ENCODE measurements at regions not wholly inside any gene's neighbourhood (a gene's known extent, or its start where the extent isn't known, plus 50 kb on each side); places are given as distances from the start of the nearest gene placed in this dataset.

- no peak for TF ChIP-seq CTCF (IDR thresholded peaks at IDR 0.05)
- no peak for TF ChIP-seq POLR2A (IDR thresholded peaks at IDR 0.05)
- TF ChIP-seq POLR2AphosphoS5 (IDR thresholded peaks at IDR 0.05): no peak
- H3K27ac ChIP-seq: no peak overlapping the region
Observed at GRCh38 chr20:17810847-17811627, 111.3 kb downstream of the BANF2 start.

GRCh38 chr20:17810062-17810631 is 110.4 kb downstream of the BANF2 start:
- Histone ChIP-seq H3K4me3 (no peak overlapping the region), H3K27ac (peak overlapping the region; percentile 35 to 58), H3K4me1 (peaks cover 0 to 10% of the 10 kb centered on the region in 2 donors), H3K36me3 (no peaks in the 10 kb centered on the region), H3K27me3 (no peaks in the 10 kb centered on the region), H3K9me3 (no peaks in the 10 kb centered on the region)
- no peak for DNase-seq (ENCODE audit: low spot score in 2 of 2)
- TF ChIP-seq POLR2A (IDR thresholded peaks at IDR 0.05) (no peak), POLR2AphosphoS5 (IDR thresholded peaks at IDR 0.05) (no peak), CTCF (IDR thresholded peaks at IDR 0.05) (no peak)
- intact Hi-C loops (cut with DNase I; ENCODE audit: low total_unique reads): no loop called here

More at GRCh38 chr20:17810847-17811627, 111.3 kb downstream of the BANF2 start:
- no peaks in the 10 kb centered on the region for H3K9me3 ChIP-seq
- DNase-seq (ENCODE audit: low spot score in 2 of 2): no peak
- intact Hi-C loops (cut with DNase I; ENCODE audit: low total_unique reads): no loop called here
- H3K4me3 ChIP-seq: no peak overlapping the region
- H3K27me3 ChIP-seq: no peaks in the 10 kb centered on the region
- H3K36me3 ChIP-seq: no peaks in the 10 kb centered on the region
- peaks cover 0 to 8% of the 10 kb centered on the region in 2 donors for H3K4me1 ChIP-seq

- DNase-seq (ENCODE audit: low spot score in 2 of 2): peak in 1 of 2 donors; percentile 34
Observed at GRCh38 chr20:17809362-17810061, 109.7 kb downstream of the BANF2 start.

GRCh38 chr20:17808782-17809181 is 109.0 kb downstream of the BANF2 start:
- peak overlapping the region; percentile 78 to 88 for H3K27ac ChIP-seq
- intact Hi-C loops (cut with DNase I; ENCODE audit: low total_unique reads): no loop called here
- peaks cover 0 to 10% of the 10 kb centered on the region in 2 donors for H3K4me1 ChIP-seq

More at GRCh38 chr20:17809362-17810061, 109.7 kb downstream of the BANF2 start:
- intact Hi-C loops (cut with DNase I; ENCODE audit: low total_unique reads): no loop called here
- H3K36me3 ChIP-seq: no peaks in the 10 kb centered on the region
- H3K4me1 ChIP-seq: peaks cover 0 to 10% of the 10 kb centered on the region in 2 donors
- H3K9me3 ChIP-seq: no peaks in the 10 kb centered on the region
- H3K27me3 ChIP-seq: no peaks in the 10 kb centered on the region
- H3K4me3 ChIP-seq: no peak overlapping the region
- H3K27ac ChIP-seq: peak overlapping the region; percentile 35 to 58
- TF ChIP-seq POLR2AphosphoS5 (IDR thresholded peaks at IDR 0.05): no peak

GRCh38 chr20:17808357-17808756 is 108.6 kb downstream of the BANF2 start:
- no peaks in the 10 kb centered on the region for H3K36me3 ChIP-seq
- peak in 1 of 2 donors; percentile 52 for DNase-seq (ENCODE audit: low spot score in 2 of 2)
- TF ChIP-seq POLR2AphosphoS5 (IDR thresholded peaks at IDR 0.05) (peak; percentile 24 to 47 (median 42)), POLR2A (IDR thresholded peaks at IDR 0.05) (no peak)
- H3K9me3 ChIP-seq: no peaks in the 10 kb centered on the region
- intact Hi-C loops (cut with DNase I; ENCODE audit: low total_unique reads): no loop called here
- peak overlapping the region; percentile 78 to 88 for H3K27ac ChIP-seq
- no peaks in the 10 kb centered on the region for H3K27me3 ChIP-seq
- H3K4me3 ChIP-seq: no peak overlapping the region
- H3K4me1 ChIP-seq: peaks cover 0 to 10% of the 10 kb centered on the region in 2 donors

More at GRCh38 chr20:17808782-17809181, 109.0 kb downstream of the BANF2 start:
- no peak for DNase-seq (ENCODE audit: low spot score in 2 of 2)
- no peak for TF ChIP-seq POLR2AphosphoS5 (IDR thresholded peaks at IDR 0.05)
- no peak for TF ChIP-seq CTCF (IDR thresholded peaks at IDR 0.05)
- no peak for TF ChIP-seq POLR2A (IDR thresholded peaks at IDR 0.05)
- H3K4me3 ChIP-seq: no peak overlapping the region
- H3K27me3 ChIP-seq: no peaks in the 10 kb centered on the region
- H3K36me3 ChIP-seq: no peaks in the 10 kb centered on the region
- no peaks in the 10 kb centered on the region for H3K9me3 ChIP-seq

Data from breast epithelium (tissue), 4 donors.